HepG2 (cell line): ENCODE measurements at regions not wholly inside any gene's neighbourhood (a gene's known extent, or its start where the extent isn't known, plus 50 kb on each side); places are given as distances from the start of the nearest gene placed in this dataset.
A peak's percentile ranks its signal among the peaks of the same experiment; 100 is the strongest.

Source experiments
- ATF1 ChIP-seq: IDR thresholded peaks from 2 replicates; pipeline ENCODE4 v1.6.1; 2016; ENCODE audit warnings: mild to moderate bottlenecking, control low read depth
- BCLAF1 ChIP-seq: fragments of 450-650 bp; IDR thresholded peaks from 2 replicates; pipeline ENCODE4 v1.6.1; 2017; ENCODE audit warnings: mild to moderate bottlenecking
- CCDC6 ChIP-seq: sonication (generic); formaldehyde crosslinking; IDR thresholded peaks from 2 replicates; pipeline ENCODE4 v1.8.1; 2022; ENCODE audit warnings: mild to moderate bottlenecking, missing genetic modification reagents, moderate library complexity
- CENPX ChIP-seq: sonication (generic); formaldehyde crosslinking; IDR thresholded peaks from 2 replicates; pipeline ENCODE4 v1.9.0; 2021; ENCODE audit warnings: mild to moderate bottlenecking, missing genetic modification reagents, moderate library complexity
- CSRNP2 ChIP-seq: sonication (generic); formaldehyde crosslinking; conservative IDR thresholded peaks from 2 replicates; pipeline ENCODE4 v1.8.0; 2022; ENCODE audit warnings: low read depth, missing genetic modification reagents
- ELF1 ChIP-seq: sonication (generic); formaldehyde crosslinking; IDR thresholded peaks from 2 replicates; pipeline ENCODE4 v1.4.0; 2020; ENCODE audit warnings: missing genetic modification reagents
- EP300 ChIP-seq, 3 experiments: sonication (generic) in 1 of 3; formaldehyde crosslinking in 1 of 3; IDR thresholded peaks; 2 replicates each; pipeline versions ENCODE4 v1.5.1 to v1.6.1; 2011 to 2020; ENCODE audit warnings: low read depth in 2 of 3, low read length in 2 of 3, borderline replicate concordance in 1 of 3, improper control_type of control experiment in 1 of 3, mild to moderate bottlenecking in 1 of 3, missing genetic modification reagents in 1 of 3, moderate library complexity in 1 of 3
- HOXA9 ChIP-seq: sonication (generic); formaldehyde crosslinking; IDR thresholded peaks from 2 replicates; pipeline ENCODE4 v1.8.1; 2022; ENCODE audit warnings: missing genetic modification reagents, mild to moderate bottlenecking, moderate library complexity, borderline replicate concordance
- IKZF4 ChIP-seq: sonication (generic); formaldehyde crosslinking; IDR thresholded peaks from 2 replicates; pipeline ENCODE4 v1.5.1; 2020; ENCODE audit warnings: borderline replicate concordance, mild to moderate bottlenecking, low read depth, missing genetic modification reagents; ENCODE audit errors: not compliant biosample characterization
- KMT2A ChIP-seq: sonication (generic); formaldehyde crosslinking; IDR thresholded peaks from 2 replicates; pipeline ENCODE4 v1.4.0; 2020; ENCODE audit warnings: missing genetic modification reagents
- MBNL3 ChIP-seq: fragments of 250-450 bp; sonication (Bioruptor Pico); conservative IDR thresholded peaks from 2 replicates; pipeline ENCODE4 v1.8.0; 2022; ENCODE audit warnings: mild to moderate bottlenecking, inconsistent platforms
- MED8 ChIP-seq: sonication (generic); formaldehyde crosslinking; IDR thresholded peaks from 2 replicates; pipeline ENCODE4 v1.8.1; 2023; ENCODE audit warnings: mild to moderate bottlenecking, missing genetic modification reagents; ENCODE audit not compliant: insufficient replicate concordance
- MYC ChIP-seq: sonication (generic); formaldehyde crosslinking; IDR thresholded peaks from 2 replicates; pipeline ENCODE4 v1.9.0; 2021; ENCODE audit warnings: missing genetic modification reagents, borderline replicate concordance
- NFE2L2 ChIP-seq: fragments of 150-350 bp; IDR thresholded peaks from 2 replicates; pipeline ENCODE4 v1.6.1; 2014; ENCODE audit warnings: low read length
- RAD51 ChIP-seq: fragments of 450-650 bp; IDR thresholded peaks from 2 replicates; pipeline ENCODE4 v1.6.1; 2016; ENCODE audit warnings: borderline replicate concordance
- RNF2 ChIP-seq: fragments of 450-650 bp; conservative IDR thresholded peaks from 2 replicates; pipeline ENCODE4 v1.6.1; 2016; ENCODE audit warnings: low read depth
- STAT5B ChIP-seq: sonication (generic); formaldehyde crosslinking; IDR thresholded peaks from 2 replicates; pipeline ENCODE4 v1.4.0; 2020; ENCODE audit warnings: missing genetic modification reagents
- SUZ12 ChIP-seq: fragments of 150-350 bp; IDR thresholded peaks from 2 replicates; pipeline ENCODE4 v1.6.1; 2014; ENCODE audit warnings: low read depth, low read length
- ZBTB1 ChIP-seq: sonication (generic); formaldehyde crosslinking; IDR thresholded peaks from 2 replicates; pipeline ENCODE4 v1.4.0; 2020; ENCODE audit warnings: missing genetic modification reagents, borderline replicate concordance
- ZBTB21 ChIP-seq: sonication (generic); formaldehyde crosslinking; IDR thresholded peaks from 2 replicates; pipeline ENCODE4 v1.4.0; 2020; ENCODE audit warnings: missing genetic modification reagents
- ZFP36L1 ChIP-seq: sonication (generic); formaldehyde crosslinking; IDR thresholded peaks from 2 replicates; pipeline ENCODE4 v1.8.0; 2022; ENCODE audit warnings: mild to moderate bottlenecking, missing genetic modification reagents, moderate library complexity
- ZFP37 ChIP-seq: sonication (generic); formaldehyde crosslinking; IDR thresholded peaks from 2 replicates; pipeline ENCODE4 v1.4.0; 2020; ENCODE audit warnings: missing genetic modification reagents, borderline replicate concordance
- ZNF10 ChIP-seq: sonication (generic); formaldehyde crosslinking; IDR thresholded peaks from 2 replicates; pipeline ENCODE4 v1.4.0; 2020; ENCODE audit warnings: mild to moderate bottlenecking, low read depth, missing genetic modification reagents, borderline replicate concordance
- ZNF180 ChIP-seq: sonication (generic); formaldehyde crosslinking; IDR thresholded peaks from 2 replicates; pipeline ENCODE4 v1.4.0; 2020; ENCODE audit warnings: low read depth, missing genetic modification reagents, borderline replicate concordance
- ZNF570 ChIP-seq: sonication (generic); formaldehyde crosslinking; IDR thresholded peaks from 2 replicates; pipeline ENCODE4 v1.4.0; 2020; ENCODE audit warnings: mild to moderate bottlenecking, missing genetic modification reagents, borderline replicate concordance
- ZNF605 ChIP-seq: sonication (generic); formaldehyde crosslinking; IDR thresholded peaks from 2 replicates; pipeline ENCODE4 v1.8.0; 2022; ENCODE audit warnings: mild to moderate bottlenecking, missing genetic modification reagents
- ZNF7 ChIP-seq: IDR thresholded peaks from 2 replicates; pipeline ENCODE4 v1.6.1; 2016; ENCODE audit warnings: missing biosample characterization, missing genetic modification reagents

- peak; percentile 38 to 97; a peak in 3 of 4 replicates for TF ChIP-seq EP300 (IDR thresholded peaks at IDR 0.05; ENCODE audit: low read depth in 2 of 2, low read length in 2 of 2)
- peak; percentile 97 for TF ChIP-seq EP300 (CRISPR knock-in tag; IDR thresholded peaks at IDR 0.05; ENCODE audit: borderline replicate concordance)
- TF ChIP-seq ZBTB1: no peak
- no peak for TF ChIP-seq HOXA9 (CRISPR knock-in tag)
- TF ChIP-seq IKZF4 (CRISPR knock-in tag): no peak
- peak; percentile 44 for TF ChIP-seq MED8 (CRISPR knock-in tag)
- TF ChIP-seq RNF2: no peak
- TF ChIP-seq CSRNP2 (CRISPR knock-in tag): no peak
- no peak for TF ChIP-seq ZNF10 (CRISPR knock-in tag)
- TF ChIP-seq ELF1 (CRISPR knock-in tag): peak; percentile 67; the same call in 1 of the 2 replicates
- peak; percentile 70 for TF ChIP-seq KMT2A (CRISPR knock-in tag)
- no peak for TF ChIP-seq STAT5B (CRISPR knock-in tag)
- peak; percentile 52; the same call in 1 of the 2 replicates for TF ChIP-seq ZNF7 (CRISPR knock-in tag)
- peak; percentile 26; the same call in 1 of the 2 replicates for TF ChIP-seq ATF1 (CRISPR knock-in tag)
- TF ChIP-seq CENPX: no peak
- TF ChIP-seq BCLAF1: no peak
- no peak for TF ChIP-seq MBNL3
- no peak for TF ChIP-seq ZNF570 (CRISPR knock-in tag)
- TF ChIP-seq MYC (CRISPR knock-in tag): peak; percentile 90
- 0 out of 2 replicates have a peak, but pooled peaks have one; percentile 43 for TF ChIP-seq ZBTB21 (CRISPR knock-in tag)
- TF ChIP-seq RAD51: no peak
- peak; percentile 94 for TF ChIP-seq ZFP37 (CRISPR knock-in tag)
- TF ChIP-seq SUZ12: no peak
- peak; percentile 89 for TF ChIP-seq ZNF605
- no peak for TF ChIP-seq ZFP36L1
- TF ChIP-seq NFE2L2: peak; percentile 53
- TF ChIP-seq ZNF180 (CRISPR knock-in tag): no peak
- no peak for TF ChIP-seq CCDC6 (CRISPR knock-in tag)
Measured at GRCh38 chr2:234679741-234680687, 183.1 kb upstream of the ARL4C start (continued).
